Parathyroid adenoma (tissue), 2 donors: ENCODE measurements at regions not wholly inside any gene's neighbourhood (a gene's known extent, or its start where the extent isn't known, plus 50 kb on each side); places are given as distances from the start of the nearest gene placed in this dataset.

Source experiments
- H2AFZ ChIP-seq: fragments of 300-600 bp; sonication (generic); one replicate; pipeline ENCODE4 v1.7.0; 2017; ENCODE audit warnings: antibody characterized with exemption, mild to moderate bottlenecking
- H3K27ac ChIP-seq: fragments of 300-600 bp; sonication (generic); one replicate; pipeline ENCODE4 v1.7.0; 2017
- H3K27me3 ChIP-seq: fragments of 300-600 bp; sonication (generic); one replicate; pipeline ENCODE4 v1.7.0; 2017; ENCODE audit warnings: low read length; ENCODE audit not compliant: control insufficient read depth, insufficient read depth
- H3K36me3 ChIP-seq: fragments of 300-600 bp; sonication (generic); one replicate; pipeline ENCODE4 v1.7.0; 2017; ENCODE audit warnings: low read length; ENCODE audit not compliant: control insufficient read depth, insufficient read depth
- H3K4me1 ChIP-seq: fragments of 300-600 bp; sonication (generic); one replicate; pipeline ENCODE4 v1.7.0; 2017; ENCODE audit warnings: control low read depth
- H3K4me2 ChIP-seq: fragments of 300-600 bp; sonication (generic); one replicate; pipeline ENCODE4 v1.7.0; 2017; ENCODE audit warnings: low read length
- H3K4me3 ChIP-seq: fragments of 300-600 bp; sonication (generic); one replicate; pipeline ENCODE4 v1.7.0; 2017; ENCODE audit warnings: low read depth, low read length
- H3K79me2 ChIP-seq: fragments of 300-600 bp; sonication (generic); one replicate; pipeline ENCODE4 v1.7.0; 2017; ENCODE audit warnings: control low read depth
- H3K9ac ChIP-seq: fragments of 300-600 bp; sonication (generic); one replicate; pipeline ENCODE4 v1.7.0; 2017; ENCODE audit warnings: mild to moderate bottlenecking
- H3K9me3 ChIP-seq: fragments of 300-600 bp; sonication (generic); one replicate; pipeline ENCODE4 v1.7.0; 2017; ENCODE audit warnings: low read length; ENCODE audit not compliant: control insufficient read depth
- CTCF ChIP-seq: fragments of 300-600 bp; sonication (generic); IDR thresholded peaks from one replicate; pipeline ENCODE4 v1.7.0; 2017; ENCODE audit warnings: antibody characterized with exemption, mild to moderate bottlenecking
- donor health status: primary hyperparathyroidism.

- Histone ChIP-seq H3K79me2 (no peaks in the 10 kb centered on the region), H3K36me3 (no peaks in the 10 kb centered on the region), H3K27me3 (no peaks in the 10 kb centered on the region), H3K4me2 (no peak overlapping the region), H3K9me3 (no peaks in the 10 kb centered on the region), H3K9ac (no peak overlapping the region), H3K4me3 (no peak overlapping the region), H3K27ac (no peak overlapping the region), H3K4me1 (no peaks in the 10 kb centered on the region), H2AFZ (no peak overlapping the region)
- TF ChIP-seq CTCF = no peak
These were observed 331.5 kb upstream of the RARB start for GRCh38 chr3:25096536-25096935.

GRCh38 chr3:25097023-25097422 is 331.0 kb upstream of the RARB start:
- Histone ChIP-seq H3K4me2 (peak overlapping the region; percentile 45), H3K4me3 (no peak overlapping the region)
- no peak for TF ChIP-seq CTCF

GRCh38 chr3:25099666-25100065 is 328.4 kb upstream of the RARB start:
- no peak for TF ChIP-seq CTCF
- Histone ChIP-seq H3K36me3 (no peaks in the 10 kb centered on the region), H3K9ac (no peak overlapping the region), H3K4me3 (no peak overlapping the region), H3K4me2 (no peak overlapping the region), H3K27me3 (no peaks in the 10 kb centered on the region), H3K27ac (no peak overlapping the region), H3K9me3 (no peaks in the 10 kb centered on the region), H3K4me1 (no peaks in the 10 kb centered on the region), H3K79me2 (no peaks in the 10 kb centered on the region), H2AFZ (no peak overlapping the region)

More at GRCh38 chr3:25097023-25097422, 331.0 kb upstream of the RARB start:
- H3K27me3 ChIP-seq = no peaks in the 10 kb centered on the region
- H3K9ac ChIP-seq = no peak overlapping the region
- H3K4me1 ChIP-seq = no peaks in the 10 kb centered on the region
- H3K9me3 ChIP-seq = no peaks in the 10 kb centered on the region
- no peaks in the 10 kb centered on the region for H3K36me3 ChIP-seq
- H2AFZ ChIP-seq = no peak overlapping the region
- H3K27ac ChIP-seq = no peak overlapping the region
- H3K79me2 ChIP-seq = no peaks in the 10 kb centered on the region

GRCh38 chr3:25103391-25103790 is 324.7 kb upstream of the RARB start:
- Histone ChIP-seq H3K4me1 (no peaks in the 10 kb centered on the region), H3K27ac (no peak overlapping the region), H3K27me3 (no peaks in the 10 kb centered on the region), H3K9me3 (no peaks in the 10 kb centered on the region), H2AFZ (no peak overlapping the region), H3K9ac (no peak overlapping the region), H3K4me2 (no peak overlapping the region), H3K4me3 (no peak overlapping the region), H3K36me3 (no peaks in the 10 kb centered on the region), H3K79me2 (no peaks in the 10 kb centered on the region)
- TF ChIP-seq CTCF = no peak

GRCh38 chr3:25107918-25108617 is 320.0 kb upstream of the RARB start:
- Histone ChIP-seq H3K27me3 (no peaks in the 10 kb centered on the region), H3K4me3 (no peak overlapping the region), H3K27ac (no peak overlapping the region), H3K79me2 (no peaks in the 10 kb centered on the region), H2AFZ (no peak overlapping the region), H3K9me3 (no peaks in the 10 kb centered on the region), H3K9ac (no peak overlapping the region), H3K4me2 (no peak overlapping the region), H3K4me1 (no peaks in the 10 kb centered on the region), H3K36me3 (no peaks in the 10 kb centered on the region)
- TF ChIP-seq CTCF = no peak
